SH-SY5Y (cell line): ENCODE measurements at regions not wholly inside any gene's neighbourhood (a gene's known extent, or its start where the extent isn't known, plus 50 kb on each side); places are given as distances from the start of the nearest gene placed in this dataset.

Experiments
- GATA2 ChIP-seq: IDR thresholded peaks from 2 replicates; pipeline ENCODE4 v1.6.1; 2011; ENCODE audit warnings: mild to moderate bottlenecking, low read depth, low read length
- GATA3 ChIP-seq: IDR thresholded peaks from 2 replicates; pipeline ENCODE4 v1.6.1; 2011; ENCODE audit warnings: low read depth, mild to moderate bottlenecking, low read length, moderate library complexity

GRCh38 chr2:5609201-5609600 lies 83.0 kb upstream of the SOX11 start:
- no peak for TF ChIP-seq GATA2
- no peak for TF ChIP-seq GATA3
